Liver (tissue), 3 donors: ENCODE measurements at regions not wholly inside any gene's neighbourhood (a gene's known extent, or its start where the extent isn't known, plus 50 kb on each side); places are given as distances from the start of the nearest gene placed in this dataset.

Experiments used
- CTCF ChIP-seq: fragments of 150-350 bp; IDR thresholded peaks from 2 replicates; pipeline ENCODE4 v1.5.1; 2017; ENCODE audit warnings: improper control_type of control experiment, low read depth, low read length; ENCODE audit not compliant: missing input control
- RAD21 ChIP-seq, 2 donors: IDR thresholded peaks; 2 replicates each; pipeline ENCODE4 v1.6.1; 2016; ENCODE audit warnings: antibody characterized with exemption in 2 of 2, mild to moderate bottlenecking in 2 of 2
- TF ChIP-seq, protein P1 (sequence below): IDR thresholded peaks from 2 replicates; pipeline ENCODE4 v1.6.1; 2016; ENCODE audit warnings: antibody characterized with exemption
- donor health status: healthy.
- donor health status: healthy.

DNA sequence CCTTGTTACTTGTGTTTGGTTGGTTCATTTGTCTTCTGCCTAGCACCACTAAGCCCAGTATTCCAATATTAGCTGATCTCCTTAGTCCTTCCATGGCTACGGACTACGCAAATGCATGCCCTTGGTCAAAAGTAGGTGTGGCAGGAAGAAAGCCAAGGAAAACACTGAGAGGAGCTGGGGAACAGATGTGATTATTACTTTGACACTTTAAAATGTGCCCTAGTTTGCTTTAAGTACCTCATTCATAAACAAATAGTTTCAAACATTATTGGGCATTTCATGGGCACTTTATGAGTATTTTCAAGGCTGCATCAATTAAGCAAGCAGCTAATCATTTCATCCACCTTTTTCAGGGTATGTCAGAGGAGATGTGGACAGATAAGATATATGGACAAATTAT, 60.1 kb upstream of the HDDC2 start:
- TF ChIP-seq RAD21 (IDR thresholded peaks at IDR 0.05): no peak
- TF ChIP-seq CTCF: no peak
- TF ChIP-seq, protein P1, sequence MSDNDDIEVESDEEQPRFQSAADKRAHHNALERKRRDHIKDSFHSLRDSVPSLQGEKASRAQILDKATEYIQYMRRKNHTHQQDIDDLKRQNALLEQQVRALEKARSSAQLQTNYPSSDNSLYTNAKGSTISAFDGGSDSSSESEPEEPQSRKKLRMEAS: no peak
